ENCODE measurements at regions not wholly inside any gene's neighbourhood (a gene's known extent, or its start where the extent isn't known, plus 50 kb on each side); places are given as distances from the start of the nearest gene placed in this dataset.

DNA sequence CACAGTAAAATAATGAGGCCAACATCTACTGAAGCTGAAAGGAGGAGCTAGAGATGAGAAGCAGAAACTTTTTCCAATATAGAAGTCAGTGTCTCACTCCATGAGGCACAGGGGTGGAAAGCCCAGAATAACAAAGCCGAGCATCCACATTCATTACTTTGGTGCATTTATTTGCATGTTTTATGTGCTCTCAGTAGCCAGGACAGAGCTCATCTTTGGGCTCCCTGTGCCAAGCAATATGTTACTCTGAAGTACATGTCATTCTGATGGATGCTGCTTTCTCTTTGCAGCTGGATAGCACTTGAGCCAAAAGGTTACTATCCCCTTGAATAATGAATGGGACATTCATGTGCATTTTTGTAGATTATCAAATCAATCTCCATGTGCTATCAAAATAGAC, 338.6 kb upstream of the SOX11 start:
- Histone ChIP-seq H4K20me1 (ENCODE audit: control insufficient read depth, insufficient read depth) (no peaks in the 10 kb centered on the region), H3K36me3 (ENCODE audit: control insufficient read depth in 2 of 2, insufficient read depth in 2 of 2, low read length in 1 of 2) (no peaks in the 10 kb centered on the region), H3K4me1 (ENCODE audit: control insufficient read depth, insufficient read depth, low read length) (no peaks in the 10 kb centered on the region), H3K27me3 (replicated peaks in 1 of 2; ENCODE audit: control insufficient read depth in 2 of 2, insufficient read depth in 2 of 2, low read length in 1 of 2) (no peaks in the 10 kb centered on the region), H2AFZ (ENCODE audit: control insufficient read depth, low read depth, low read length) (no peak overlapping the region), H3K9me3 (replicated peaks; ENCODE audit: control insufficient read depth, insufficient read depth, low read length) (no peaks in the 10 kb centered on the region), H3K4me3 (no peak overlapping the region), H3K4me2 (ENCODE audit: control insufficient read depth, insufficient read depth) (no peak overlapping the region), H3K9ac (ENCODE audit: control insufficient read depth, insufficient read depth, low read length) (no peak overlapping the region), H3K79me2 (ENCODE audit: control insufficient read depth, insufficient read depth, low read length) (no peaks in the 10 kb centered on the region), H3K27ac (ENCODE audit: control insufficient read depth, insufficient read depth) (no peak overlapping the region)
- FAIRE-seq (no peak), ATAC-seq (no peak), DNase-seq (ENCODE audit: low read depth, low spot score) (no peak)
- RAD21 ChIA-PET (ENCODE audit: unreplicated experiment) = no interaction called here
- CTCF ChIA-PET = interaction anchor here (1.1 kb wide), 1 partner anchor 22 kb away, joined by 3 read pairs; no protein-coding TSS in a partner anchor
- WGBS (ENCODE audit: insufficient coverage, insufficient replicate concordance, low lambda C conversion rate, missing lambda C conversion rate) = 0% methylated on average over 1 of the region's 1 CpG
- POLR2A ChIA-PET = no interaction called here
- TF ChIP-seq, protein P1, sequence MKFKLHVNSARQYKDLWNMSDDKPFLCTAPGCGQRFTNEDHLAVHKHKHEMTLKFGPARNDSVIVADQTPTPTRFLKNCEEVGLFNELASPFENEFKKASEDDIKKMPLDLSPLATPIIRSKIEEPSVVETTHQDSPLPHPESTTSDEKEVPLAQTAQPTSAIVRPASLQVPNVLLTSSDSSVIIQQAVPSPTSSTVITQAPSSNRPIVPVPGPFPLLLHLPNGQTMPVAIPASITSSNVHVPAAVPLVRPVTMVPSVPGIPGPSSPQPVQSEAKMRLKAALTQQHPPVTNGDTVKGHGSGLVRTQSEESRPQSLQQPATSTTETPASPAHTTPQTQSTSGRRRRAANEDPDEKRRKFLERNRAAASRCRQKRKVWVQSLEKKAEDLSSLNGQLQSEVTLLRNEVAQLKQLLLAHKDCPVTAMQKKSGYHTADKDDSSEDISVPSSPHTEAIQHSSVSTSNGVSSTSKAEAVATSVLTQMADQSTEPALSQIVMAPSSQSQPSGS (IDR thresholded peaks at IDR 0.05; ENCODE audit: low read length) = no peak
- TF ChIP-seq RAD21 (IDR thresholded peaks at IDR 0.05; ENCODE audit: insufficient read depth, low read depth, low read length) (no peak), EP300 (IDR thresholded peaks at IDR 0.05; ENCODE audit: borderline replicate concordance in 1 of 2, control insufficient read depth in 1 of 2, low read depth in 2 of 2, low read length in 2 of 2) (no peak), SRF (IDR thresholded peaks at IDR 0.05; ENCODE audit: low read depth in 2 of 2, low read length in 2 of 2) (no peak), NBN (IDR thresholded peaks at IDR 0.05) (no peak), MYB (IDR thresholded peaks at IDR 0.05; ENCODE audit: borderline replicate concordance, low read depth, low read length) (no peak), RCOR1 (conservative IDR thresholded peaks at IDR 0.05; ENCODE audit: low read depth, low read length) (no peak), TARDBP (IDR thresholded peaks at IDR 0.05; ENCODE audit: borderline replicate concordance) (no peak), CREM (IDR thresholded peaks at IDR 0.05; ENCODE audit: low read depth) (no peak), FOXK2 (IDR thresholded peaks at IDR 0.05) (no peak), ESRRA (IDR thresholded peaks at IDR 0.05; ENCODE audit: low read length) (no peak), SREBF2 (IDR thresholded peaks at IDR 0.05; ENCODE audit: low read length) (no peak), TCF7 (IDR thresholded peaks at IDR 0.05; ENCODE audit: borderline replicate concordance) (no peak)
- intact Hi-C loops (cut with micrococcal nuclease; ENCODE audit: unreplicated experiment) (no loop called here), in situ Hi-C loops (cut with MboI) (loop anchor here (25.0 kb wide), 1 partner anchor 1391 kb away; no protein-coding TSS in a partner anchor)
- BruUV-seq (replicated peaks) = no TSS peak
- SMC1A ChIA-PET (ENCODE audit: uncharacterized antibody, unreplicated experiment) = no interaction called here

Data from GM12878 (cell line).